Hepatocyte (in vitro differentiated cells): ENCODE measurements at regions not wholly inside any gene's neighbourhood (a gene's known extent, or its start where the extent isn't known, plus 50 kb on each side); places are given as distances from the start of the nearest gene placed in this dataset.
"Not testable (repeated sequence)": the region's sequence is repeated elsewhere in the genome, so short reads cannot be mapped to it uniquely, and the experiment has no call there.

Experiments
- DNase-seq: peaks from one replicate; pipeline ENCODE4 v3.0.0-alpha.2; 2016; ENCODE audit warnings: low spot score
- H2AFZ ChIP-seq: fragments of 200-600 bp; sonication (generic); 2 replicates; pipeline ENCODE4 v1.6.0; 2016; ENCODE audit warnings: antibody characterized with exemption, mild to moderate bottlenecking
- H3K27ac ChIP-seq: fragments of 200-600 bp; sonication (generic); 2 replicates; pipeline ENCODE4 v1.5.1; 2016; ENCODE audit warnings: mild to moderate bottlenecking
- H3K27me3 ChIP-seq: fragments of 200-600 bp; sonication (generic); 2 replicates; pipeline ENCODE4 v1.6.1; 2016
- H3K36me3 ChIP-seq: fragments of 200-600 bp; sonication (generic); replicated peaks from 2 replicates; pipeline ENCODE4 v1.5.1; 2016; ENCODE audit warnings: low read depth; ENCODE audit not compliant: insufficient read depth
- H3K4me1 ChIP-seq: fragments of 200-600 bp; sonication (generic); 2 replicates; pipeline ENCODE4 v1.5.1; 2016; ENCODE audit warnings: mild to moderate bottlenecking, moderate library complexity; ENCODE audit not compliant: insufficient read depth
- H3K4me2 ChIP-seq: fragments of 200-600 bp; sonication (generic); 2 replicates; pipeline ENCODE4 v1.6.0; 2016
- H3K4me3 ChIP-seq: fragments of 200-600 bp; sonication (generic); 2 replicates; pipeline ENCODE4 v1.5.1; 2016; ENCODE audit warnings: mild to moderate bottlenecking
- H3K79me2 ChIP-seq: fragments of 200-600 bp; sonication (generic); 2 replicates; pipeline ENCODE4 v1.6.0; 2017; ENCODE audit warnings: mild to moderate bottlenecking
- H3K9me2 ChIP-seq: fragments of 200-600 bp; sonication (generic); replicated peaks from 2 replicates; pipeline ENCODE4 v1.6.0; 2017; ENCODE audit warnings: mild to moderate bottlenecking; ENCODE audit not compliant: insufficient read depth
- H3K9me3 ChIP-seq: fragments of 200-600 bp; sonication (generic); 2 replicates; pipeline ENCODE4 v1.5.1; 2016; ENCODE audit warnings: low read depth, mild to moderate bottlenecking
- H4K20me1 ChIP-seq: fragments of 200-600 bp; sonication (generic); 2 replicates; pipeline ENCODE4 v1.6.0; 2016; ENCODE audit warnings: mild to moderate bottlenecking; ENCODE audit not compliant: insufficient read depth, poor library complexity, severe bottlenecking
- CTCF ChIP-seq: fragments of 200-600 bp; sonication (generic); IDR thresholded peaks from 2 replicates; pipeline ENCODE4 v1.5.1; 2016; ENCODE audit warnings: antibody characterized with exemption, mild to moderate bottlenecking; ENCODE audit not compliant: poor library complexity
- EZH2 ChIP-seq: fragments of 200-600 bp; sonication (generic); IDR thresholded peaks from 2 replicates; pipeline ENCODE4 v1.6.1; 2016; ENCODE audit warnings: antibody characterized with exemption, mild to moderate bottlenecking, borderline replicate concordance
- EZH2phosphoT487 ChIP-seq: fragments of 200-600 bp; sonication (generic); IDR thresholded peaks from one replicate; pipeline ENCODE4 v1.6.1; 2018; ENCODE audit warnings: antibody characterized with exemption, mild to moderate bottlenecking, low read depth, moderate library complexity; ENCODE audit not compliant: unreplicated experiment, severe bottlenecking
- WGBS: methylation state at CpG from one replicate; pipeline ENCODE4 v1.1.6; 2016; ENCODE audit warnings: low lambda C conversion rate; ENCODE audit errors: missing lambda C conversion rate; 5-methylcytosine and 5-hydroxymethylcytosine counted together

GRCh38 chr11:97087419-97087818, 697.6 kb downstream of the JRKL start:
- Histone ChIP-seq H3K4me3 (no peak overlapping the region), H2AFZ (no peak overlapping the region), H3K9me2 (no peaks in the 10 kb centered on the region), H3K4me2 (no peak overlapping the region), H3K36me3 (no peaks in the 10 kb centered on the region), H3K79me2 (no peaks in the 10 kb centered on the region), H3K9me3 (no peaks in the 10 kb centered on the region), H3K27ac (no peak overlapping the region), H3K4me1 (no peaks in the 10 kb centered on the region), H3K27me3 (no peaks in the 10 kb centered on the region), H4K20me1 (no peaks in the 10 kb centered on the region)
- no peak for DNase-seq
- WGBS = 94% methylated on average over 2 of the region's 2 CpGs
- TF ChIP-seq EZH2 (no peak), CTCF (no peak), EZH2phosphoT487 (no peak)

GRCh38 chr11:97092823-97093222, 703.0 kb downstream of the JRKL start:
- Histone ChIP-seq H2AFZ (no peak overlapping the region), H3K4me3 (no peak overlapping the region), H3K9me2 (no peaks in the 10 kb centered on the region), H3K27me3 (no peaks in the 10 kb centered on the region), H3K79me2 (no peaks in the 10 kb centered on the region), H4K20me1 (no peaks in the 10 kb centered on the region), H3K4me2 (no peak overlapping the region), H3K36me3 (no peaks in the 10 kb centered on the region), H3K4me1 (no peaks in the 10 kb centered on the region), H3K27ac (no peak overlapping the region), H3K9me3 (no peaks in the 10 kb centered on the region)
- DNase-seq = peak; percentile 15
- TF ChIP-seq CTCF = peak; percentile 45
- TF ChIP-seq EZH2 = no peak
- 70% methylated on average over 1 of the region's 1 CpG for WGBS

- not testable (repeated sequence) for H3K79me2 ChIP-seq, H3K9me3 ChIP-seq, H4K20me1 ChIP-seq, H3K4me1 ChIP-seq, H3K36me3 ChIP-seq, H2AFZ ChIP-seq, H3K4me2 ChIP-seq, H3K4me3 ChIP-seq, DNase-seq, H3K27me3 ChIP-seq, H3K27ac ChIP-seq, H3K9me2 ChIP-seq
- WGBS = 94% methylated on average over 3 of the region's 3 CpGs
These were observed 712.4 kb downstream of the JRKL start for GRCh38 chr11:97102180-97102579.

GRCh38 chr11:97107604-97108003, 717.8 kb downstream of the JRKL start:
- H4K20me1 ChIP-seq = no peaks in the 10 kb centered on the region
- H3K9me2 ChIP-seq = no peaks in the 10 kb centered on the region
- no peaks in the 10 kb centered on the region for H3K36me3 ChIP-seq
- H3K4me1 ChIP-seq = no peaks in the 10 kb centered on the region
- H3K27ac ChIP-seq = no peak overlapping the region
- TF ChIP-seq CTCF (no peak), EZH2 (no peak), EZH2phosphoT487 (no peak)
- H3K79me2 ChIP-seq = no peaks in the 10 kb centered on the region
- no peaks in the 10 kb centered on the region for H3K9me3 ChIP-seq
- DNase-seq = no peak
- no peaks in the 10 kb centered on the region for H3K27me3 ChIP-seq
- H3K4me2 ChIP-seq = no peak overlapping the region
- H3K4me3 ChIP-seq = no peak overlapping the region
- H2AFZ ChIP-seq = no peak overlapping the region
